B cell (primary cell): ENCODE measurements at regions not wholly inside any gene's neighbourhood (a gene's known extent, or its start where the extent isn't known, plus 50 kb on each side); places are given as distances from the start of the nearest gene placed in this dataset.

Source experiments
- ATAC-seq: fragments of 200-7000 bp; cut with Tn5 transposase; one replicate; pipeline ENCODE4 v1.10.0; 2021; ENCODE audit warnings: low read depth, mild to moderate bottlenecking, moderate number of reproducible peaks, moderate library complexity
- CTCF ChIA-PET: fragments of 350-600 bp; sonication (Branson Sonifier 250); formaldehyde crosslinking; loops from one replicate; lab custom pipeline; 2021; ENCODE audit warnings: antibody characterized with exemption, inconsistent platforms; lab: Charles Lee
- POLR2A ChIA-PET: fragments of 350-600 bp; sonication (Branson Sonifier 250); formaldehyde crosslinking; loops from one replicate; lab custom pipeline; 2021; ENCODE audit warnings: antibody characterized with exemption; lab: Charles Lee
- DNase-seq: peaks from one replicate; pipeline ENCODE4 v3.0.0; 2013
- H2AFZ ChIP-seq: 2 replicates; pipeline ENCODE4 v1.6.1; 2012; ENCODE audit warnings: mild to moderate bottlenecking, low read depth, low read length; ENCODE audit not compliant: insufficient read depth, poor library complexity, severe bottlenecking
- H3K27ac ChIP-seq, 2 donors: 1 replicate in 1 of 2; 2 replicates in 1 of 2; pipeline ENCODE4 v1.5.1; 2012 to 2013; ENCODE audit warnings: low read length in 2 of 2, mild to moderate bottlenecking in 2 of 2, moderate library complexity in 1 of 2
- H3K27me3 ChIP-seq, 4 experiments: fragments of 200-600 bp in 1 of 4; sonication (generic) in 1 of 4; replicated peaks in 1 of 4; 1 replicate in 2 of 4; 2 replicates in 2 of 4; pipeline versions ENCODE4 v1.6.1 to v1.7.0; 2013 to 2016; ENCODE audit warnings: low read length in 3 of 4, mild to moderate bottlenecking in 2 of 4, mixed read lengths in 1 of 4, moderate library complexity in 1 of 4; ENCODE audit not compliant: insufficient read depth in 4 of 4, control insufficient read depth in 3 of 4; ENCODE audit errors: control extremely low read depth in 1 of 4
- H3K36me3 ChIP-seq, 2 experiments: replicated peaks in 1 of 2; 1 replicate in 1 of 2; 2 replicates in 1 of 2; pipeline versions ENCODE4 v1.6.1 to v1.7.1; 2013; ENCODE audit warnings: low read length in 1 of 2; ENCODE audit not compliant: insufficient read depth in 2 of 2, control insufficient read depth in 1 of 2; ENCODE audit errors: control extremely low read depth in 1 of 2, extremely low read depth in 1 of 2
- H3K4me1 ChIP-seq, 2 donors: fragments of 200-600 bp in 1 of 2; sonication (generic) in 1 of 2; 1 replicate in 1 of 2; 2 replicates in 1 of 2; pipeline versions ENCODE4 v1.5.1 to v1.6.1; 2013 to 2017; ENCODE audit warnings: low read length in 2 of 2; ENCODE audit not compliant: control insufficient read depth in 2 of 2, insufficient read depth in 2 of 2
- H3K4me2 ChIP-seq: replicated peaks from 2 replicates; pipeline ENCODE3; 2012; ENCODE audit warnings: mild to moderate bottlenecking, low read depth, low read length; ENCODE audit not compliant: poor library complexity, severe bottlenecking
- H3K4me3 ChIP-seq, 5 experiments: fragments of 200-600 bp in 1 of 5; sonication (generic) in 1 of 5; 1 replicate in 3 of 5; 2 replicates in 2 of 5; pipeline versions ENCODE4 v1.5.1 to v1.7.0; 2011 to 2016; ENCODE audit warnings: low read length in 4 of 5, mild to moderate bottlenecking in 4 of 5, low read depth in 2 of 5, control low read depth in 1 of 5, moderate library complexity in 1 of 5; ENCODE audit not compliant: insufficient read depth in 1 of 5; ENCODE audit errors: control extremely low read depth in 1 of 5, extremely low read depth in 1 of 5
- H3K79me2 ChIP-seq: fragments of 200-600 bp; sonication (generic); one replicate; pipeline ENCODE4 v1.6.0; 2016; ENCODE audit warnings: low read length; ENCODE audit not compliant: control insufficient read depth, insufficient read depth
- H3K9ac ChIP-seq: fragments of 200-600 bp; sonication (generic); 2 replicates; pipeline ENCODE4 v1.6.1; 2017; ENCODE audit warnings: mild to moderate bottlenecking, low read length, moderate library complexity
- H3K9me3 ChIP-seq, 3 donors: one replicate each; pipeline versions ENCODE4 v1.6.1 to v1.7.1; 2013; ENCODE audit warnings: low read length in 2 of 3; ENCODE audit not compliant: control insufficient read depth in 2 of 3, insufficient read depth in 1 of 3; ENCODE audit errors: control extremely low read depth in 1 of 3
- H4K20me1 ChIP-seq: 2 replicates; pipeline ENCODE4 v1.6.0; 2012; ENCODE audit warnings: mild to moderate bottlenecking, low read length; ENCODE audit not compliant: insufficient read depth, control insufficient read depth, poor library complexity, severe bottlenecking
- H3K27ac Mint-ChIP-seq: one replicate; pipeline ENCODE4 v1.8.0; 2021; ENCODE audit warnings: mixed read lengths
- H3K27me3 Mint-ChIP-seq: one replicate; pipeline ENCODE4 v1.8.0; 2021; ENCODE audit warnings: mixed read lengths
- H3K4me1 Mint-ChIP-seq: one replicate; pipeline ENCODE4 v1.8.0; 2021; ENCODE audit warnings: mixed read lengths
- H3K4me3 Mint-ChIP-seq: one replicate; pipeline ENCODE4 v1.8.0; 2021; ENCODE audit warnings: mixed read lengths
- H3K9me3 Mint-ChIP-seq: one replicate; pipeline ENCODE4 v1.8.0; 2022; ENCODE audit warnings: mixed read lengths; ENCODE audit not compliant: insufficient read depth
- CTCF ChIP-seq: fragments of 200-600 bp; IDR thresholded peaks from one replicate; pipeline ENCODE4 v1.8.0; 2022; ENCODE audit warnings: antibody characterized with exemption, mild to moderate bottlenecking
- EZH2 ChIP-seq: IDR thresholded peaks from 2 replicates; pipeline ENCODE4 v1.6.1; 2012; ENCODE audit warnings: borderline replicate concordance, low read depth, mild to moderate bottlenecking, moderate library complexity, low read length; ENCODE audit not compliant: insufficient read depth, poor library complexity, severe bottlenecking
- WGBS: methylation state at CpG from one replicate; pipeline ENCODE4 v1.1.5; 2013; ENCODE audit warnings: missing lambda C conversion rate; ENCODE audit not compliant: insufficient coverage; 5-methylcytosine and 5-hydroxymethylcytosine counted together
- intact Hi-C: fragments of 100-400 bp; cut with micrococcal nuclease; formaldehyde crosslinking; loops from one replicate; pipeline ENCODE4 v1.10.0; 2022

GRCh38 chr15:94769089-94769488 lies 537.7 kb downstream of the MCTP2 start:
- DNase-seq (no peak), ATAC-seq (no peak)
- H3K27me3 Mint-ChIP-seq = no peaks in the 10 kb centered on the region
- Histone ChIP-seq H3K27ac (no peak overlapping the region), H3K4me1 (no peaks in the 10 kb centered on the region), H3K36me3 (no peaks in the 10 kb centered on the region), H3K4me2 (no peak overlapping the region), H3K9ac (no peak overlapping the region), H3K4me3 (no peak overlapping the region), H3K9me3 (peaks cover 0 to 3% (median 0%) of the 10 kb centered on the region in 3 donors), H4K20me1 (no peaks in the 10 kb centered on the region), H3K79me2 (no peaks in the 10 kb centered on the region), H2AFZ (no peak overlapping the region), H3K27me3 (no peaks in the 10 kb centered on the region)
- H3K27ac Mint-ChIP-seq = no peak overlapping the region
- intact Hi-C loops = no loop called here
- ChIA-PET CTCF (no interaction called here), POLR2A (no interaction called here)
- TF ChIP-seq CTCF (no peak), EZH2 (no peak)
- WGBS = no CpG with 5 or more reads among the region's 2 CpGs
- no peaks in the 10 kb centered on the region for H3K4me1 Mint-ChIP-seq
- no peaks in the 10 kb centered on the region for H3K9me3 Mint-ChIP-seq
- H3K4me3 Mint-ChIP-seq = no peak overlapping the region

- POLR2A ChIA-PET = no interaction called here
- no peaks in the 10 kb centered on the region for H3K27me3 ChIP-seq
- peaks cover 0 to under 1% (median 0%) of the 10 kb centered on the region in 3 donors for H3K9me3 ChIP-seq
- TF ChIP-seq CTCF = no peak
- no peak for TF ChIP-seq EZH2
- 100% methylated on average over 2 of the region's 10 CpGs for WGBS
- DNase-seq = no peak
- H3K4me1 ChIP-seq = no peaks in the 10 kb centered on the region
- Mint-ChIP-seq H3K27ac (no peak overlapping the region), H3K4me1 (no peaks in the 10 kb centered on the region), H3K4me3 (no peak overlapping the region), H3K9me3 (no peaks in the 10 kb centered on the region), H3K27me3 (no peaks in the 10 kb centered on the region)
- H3K36me3 ChIP-seq = no peaks in the 10 kb centered on the region
- CTCF ChIA-PET = no interaction called here
- H3K9ac ChIP-seq = no peak overlapping the region
- intact Hi-C loops = no loop called here
- H3K4me2 ChIP-seq = no peak overlapping the region
- H3K4me3 ChIP-seq = no peak overlapping the region
- H2AFZ ChIP-seq = no peak overlapping the region
- no peaks in the 10 kb centered on the region for H4K20me1 ChIP-seq
- H3K79me2 ChIP-seq = no peaks in the 10 kb centered on the region
- ATAC-seq = no peak
- H3K27ac ChIP-seq = no peak overlapping the region
These were observed 538.8 kb downstream of the MCTP2 start for GRCh38 chr15:94770199-94770598.
